Gastrocnemius medialis (tissue), 4 donors: ENCODE measurements at regions not wholly inside any gene's neighbourhood (a gene's known extent, or its start where the extent isn't known, plus 50 kb on each side); places are given as distances from the start of the nearest gene placed in this dataset.
A peak's percentile ranks its signal among the peaks of the same experiment; 100 is the strongest.

Experiments used
- ATAC-seq, 2 donors: fragments of 150-250 bp; one replicate each; pipeline ENCODE4 v1.9.1; 2016
- DNase-seq, 2 donors: peaks; one replicate each; pipeline ENCODE4 v3.0.0-alpha.2; 2019
- H3K27ac ChIP-seq, 4 donors: fragments of 200-600 bp; sonication (generic); 1 replicate in 1 of 4; 2 replicates in 3 of 4; pipeline ENCODE4 v1.5.1; 2016 to 2018; ENCODE audit warnings: mild to moderate bottlenecking in 2 of 4, moderate library complexity in 1 of 4
- H3K27me3 ChIP-seq, 3 donors: fragments of 200-600 bp; sonication (generic) in 2 of 3; 1 replicate in 1 of 3; 2 replicates in 2 of 3; pipeline versions ENCODE4 v1.5.1 to v1.6.0; 2016 to 2019; ENCODE audit warnings: mild to moderate bottlenecking in 1 of 3, moderate library complexity in 1 of 3
- H3K36me3 ChIP-seq, 2 donors: fragments of 200-600 bp; sonication (generic) in 1 of 2; one replicate each; pipeline ENCODE4 v1.5.1; 2017 to 2018
- H3K4me1 ChIP-seq, 2 donors: fragments of 200-600 bp; sonication (generic) in 1 of 2; one replicate each; pipeline ENCODE4 v1.5.1; 2016 to 2017; ENCODE audit warnings: mild to moderate bottlenecking in 2 of 2
- H3K4me3 ChIP-seq, 4 donors: fragments of 200-600 bp; sonication (generic) in 3 of 4; 1 replicate in 1 of 4; 2 replicates in 3 of 4; pipeline ENCODE4 v1.5.1; 2016 to 2019; ENCODE audit warnings: mild to moderate bottlenecking in 2 of 4
- H3K9me3 ChIP-seq, 3 donors: fragments of 200-600 bp; sonication (generic) in 2 of 3; 1 replicate in 1 of 3; 2 replicates in 2 of 3; pipeline ENCODE4 v1.5.1; 2016 to 2019
- CTCF ChIP-seq, 5 experiments: fragments of 450-650 bp in 3 of 5; fragments of 200-600 bp in 2 of 5; sonication (generic) in 2 of 5; IDR thresholded peaks in 4 of 5; conservative IDR thresholded peaks in 1 of 5; 1 replicate in 4 of 5; 2 replicates in 1 of 5; pipeline ENCODE4 v1.5.1; 2016 to 2019; ENCODE audit warnings: antibody characterized with exemption in 5 of 5, mild to moderate bottlenecking in 3 of 5, moderate library complexity in 3 of 5
- POLR2A ChIP-seq, 2 donors: fragments of 450-650 bp; IDR thresholded peaks; one replicate each; pipeline ENCODE4 v1.6.1; 2017; ENCODE audit warnings: antibody characterized with exemption in 2 of 2, mild to moderate bottlenecking in 2 of 2, moderate library complexity in 2 of 2
- in situ Hi-C, 4 donors: fragments of 200-750 bp; cut with MboI; loops; one replicate each; pipeline versions ENCODE4 v1.15.0 to v1.8.0; 2017; ENCODE audit warnings: low sequenced_read_pairs in 4 of 4
- intact Hi-C: fragments of 100-400 bp; cut with DNase I; formaldehyde crosslinking; loops from one replicate; pipeline ENCODE4 v1.15.1; 2023; ENCODE audit warnings: low total_unique reads

- no peak for TF ChIP-seq POLR2A (IDR thresholded peaks at IDR 0.05)
- no peak for TF ChIP-seq CTCF (IDR thresholded peaks at IDR 0.05 in 4 of 5, conservative IDR thresholded peaks at IDR 0.05 in 1 of 5)
Measured at GRCh38 chr10:44572146-44572545, 187.2 kb upstream of the CXCL12 start.

GRCh38 chr10:44573821-44574220, 188.9 kb upstream of the CXCL12 start:
- no peak overlapping the region for H3K27ac ChIP-seq
- no peaks in the 10 kb centered on the region for H3K27me3 ChIP-seq
- no peak for TF ChIP-seq POLR2A (IDR thresholded peaks at IDR 0.05)
- no peak for TF ChIP-seq CTCF (IDR thresholded peaks at IDR 0.05 in 4 of 5, conservative IDR thresholded peaks at IDR 0.05 in 1 of 5)
- DNase-seq: no peak
- no peak for ATAC-seq
- intact Hi-C loops (no loop called here), in situ Hi-C loops (no loop called here)
- no peak overlapping the region for H3K4me3 ChIP-seq
- no peaks in the 10 kb centered on the region for H3K9me3 ChIP-seq
- H3K4me1 ChIP-seq: no peaks in the 10 kb centered on the region
- no peaks in the 10 kb centered on the region for H3K36me3 ChIP-seq

More at GRCh38 chr10:44572146-44572545, 187.2 kb upstream of the CXCL12 start:
- DNase-seq (no peak), ATAC-seq (no peak)
- no peak overlapping the region for H3K27ac ChIP-seq
- H3K4me3 ChIP-seq: no peak overlapping the region
- intact Hi-C loops: no loop called here
- no peaks in the 10 kb centered on the region for H3K9me3 ChIP-seq
- H3K36me3 ChIP-seq: no peaks in the 10 kb centered on the region
- in situ Hi-C loops: no loop called here
- H3K4me1 ChIP-seq: no peaks in the 10 kb centered on the region
- H3K27me3 ChIP-seq: no peaks in the 10 kb centered on the region

GRCh38 chr10:44574596-44575480, 189.9 kb upstream of the CXCL12 start:
- no peak for ATAC-seq
- Histone ChIP-seq H3K4me3 (no peak overlapping the region), H3K4me1 (no peaks in the 10 kb centered on the region), H3K36me3 (no peaks in the 10 kb centered on the region), H3K27ac (no peak overlapping the region), H3K27me3 (no peaks in the 10 kb centered on the region), H3K9me3 (no peaks in the 10 kb centered on the region)
- no peak for DNase-seq
- no peak for TF ChIP-seq POLR2A (IDR thresholded peaks at IDR 0.05)
- TF ChIP-seq CTCF (IDR thresholded peaks at IDR 0.05 in 4 of 5, conservative IDR thresholded peaks at IDR 0.05 in 1 of 5): no peak
- intact Hi-C loops: no loop called here
- in situ Hi-C loops: no loop called here

GRCh38 chr10:44575601-44576380, 190.9 kb upstream of the CXCL12 start:
- H3K4me1 ChIP-seq: no peaks in the 10 kb centered on the region
- no peak for TF ChIP-seq POLR2A (IDR thresholded peaks at IDR 0.05)
- no peak for TF ChIP-seq CTCF (IDR thresholded peaks at IDR 0.05 in 4 of 5, conservative IDR thresholded peaks at IDR 0.05 in 1 of 5)
- H3K27me3 ChIP-seq: no peaks in the 10 kb centered on the region
- H3K36me3 ChIP-seq: no peaks in the 10 kb centered on the region
- intact Hi-C loops (no loop called here), in situ Hi-C loops (no loop called here)
- no peak for ATAC-seq
- no peak for DNase-seq
- peak overlapping the region in 1 of 4 donors; percentile 39 for H3K27ac ChIP-seq
- H3K4me3 ChIP-seq: no peak overlapping the region
- H3K9me3 ChIP-seq: no peaks in the 10 kb centered on the region
